SK-N-MC (cell line): ENCODE measurements at regions not wholly inside any gene's neighbourhood (a gene's known extent, or its start where the extent isn't known, plus 50 kb on each side); places are given as distances from the start of the nearest gene placed in this dataset.

ENCODE experiments used
- EZH2 ChIP-seq: fragments of 200-600 bp; sonication (generic); IDR thresholded peaks from one replicate; pipeline ENCODE4 v1.6.1; 2017; ENCODE audit warnings: antibody characterized with exemption
- FOXP2 ChIP-seq: optimal IDR thresholded peaks from 2 replicates; pipeline ENCODE3; 2011; ENCODE audit warnings: mild to moderate bottlenecking, moderate library complexity; ENCODE audit not compliant: insufficient read depth; ENCODE audit errors: extremely low read length, control extremely low read depth
- POLR2AphosphoS5 ChIP-seq: IDR thresholded peaks from 2 replicates; pipeline ENCODE4 v1.6.1; 2012; ENCODE audit warnings: mild to moderate bottlenecking, low read depth, low read length, borderline replicate concordance

DNA sequence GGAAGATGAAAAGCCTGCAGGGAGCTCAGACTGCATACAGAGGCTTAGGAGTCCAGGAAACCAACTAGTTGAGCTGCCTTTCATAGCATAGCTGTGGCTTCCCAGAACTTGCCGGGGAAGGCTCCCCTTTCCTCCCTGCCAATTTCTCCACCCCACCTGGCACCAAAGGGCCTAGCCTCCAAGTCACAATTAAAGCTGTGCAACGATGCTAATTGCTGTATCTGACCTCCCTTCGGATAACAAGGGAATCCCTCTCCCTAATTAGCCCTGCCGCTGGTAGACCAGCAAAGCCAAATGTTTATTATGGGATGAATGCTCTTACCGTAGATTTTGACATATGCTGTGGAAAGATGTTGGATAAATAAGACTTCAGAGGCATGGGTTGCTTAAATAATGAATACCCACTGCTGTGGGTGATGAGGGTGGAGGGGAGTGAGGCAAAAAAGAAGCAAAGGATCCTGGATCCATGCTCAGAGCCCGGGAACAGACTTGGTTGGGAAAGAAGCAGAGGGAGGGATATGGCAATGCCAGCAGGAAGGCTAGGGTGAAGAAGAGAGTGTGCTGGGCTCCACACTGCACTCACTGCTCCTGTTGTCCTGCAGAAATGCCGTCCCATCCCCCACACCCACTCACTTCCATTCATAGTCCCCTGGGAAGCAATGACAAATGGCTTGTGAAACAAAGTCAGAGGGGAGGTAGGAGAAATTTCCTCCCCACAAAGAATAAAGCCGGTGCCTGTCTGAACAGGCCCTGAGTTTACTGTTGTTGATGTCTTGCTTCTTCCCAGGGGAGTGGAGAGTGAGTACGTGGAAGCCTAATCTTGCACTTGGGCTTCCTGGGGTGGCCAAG, 608.1 kb upstream of the CADM1 start:
- TF ChIP-seq FOXP2 (no peak), EZH2 (no peak), POLR2AphosphoS5 (no peak)
